ENCODE measurements at regions not wholly inside any gene's neighbourhood (a gene's known extent, or its start where the extent isn't known, plus 50 kb on each side); places are given as distances from the start of the nearest gene placed in this dataset.

DNA sequence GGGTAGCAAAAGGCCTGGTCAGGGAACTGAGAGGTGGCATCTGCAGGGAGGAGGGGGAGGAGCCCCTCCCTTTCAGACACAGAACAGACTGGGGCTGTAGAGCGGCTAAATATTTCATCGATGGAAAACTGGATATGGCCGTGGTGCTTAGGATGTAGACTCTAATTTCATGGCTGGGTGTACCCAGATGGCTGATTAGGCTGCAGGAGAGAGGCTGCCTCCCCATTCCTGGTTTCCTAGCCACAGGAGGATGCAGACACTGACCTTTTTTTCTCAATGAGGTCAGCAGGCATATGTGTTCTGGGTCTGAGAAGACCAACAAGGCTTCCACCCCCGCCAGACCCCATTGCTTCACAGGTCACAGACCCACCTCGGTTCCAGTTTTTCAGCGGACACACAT lies 58.1 kb upstream of the CALM2 start:
- no peak overlapping the region for H3K4me3 ChIP-seq (ENCODE audit: control insufficient read depth, low read depth, low read length)
- no peak for TF ChIP-seq CTCF (IDR thresholded peaks at IDR 0.05; ENCODE audit: control insufficient read depth, insufficient read depth, low read depth, low read length, missing control alignments)
- no peak for DNase-seq (ENCODE audit: low read depth)

DNA sequence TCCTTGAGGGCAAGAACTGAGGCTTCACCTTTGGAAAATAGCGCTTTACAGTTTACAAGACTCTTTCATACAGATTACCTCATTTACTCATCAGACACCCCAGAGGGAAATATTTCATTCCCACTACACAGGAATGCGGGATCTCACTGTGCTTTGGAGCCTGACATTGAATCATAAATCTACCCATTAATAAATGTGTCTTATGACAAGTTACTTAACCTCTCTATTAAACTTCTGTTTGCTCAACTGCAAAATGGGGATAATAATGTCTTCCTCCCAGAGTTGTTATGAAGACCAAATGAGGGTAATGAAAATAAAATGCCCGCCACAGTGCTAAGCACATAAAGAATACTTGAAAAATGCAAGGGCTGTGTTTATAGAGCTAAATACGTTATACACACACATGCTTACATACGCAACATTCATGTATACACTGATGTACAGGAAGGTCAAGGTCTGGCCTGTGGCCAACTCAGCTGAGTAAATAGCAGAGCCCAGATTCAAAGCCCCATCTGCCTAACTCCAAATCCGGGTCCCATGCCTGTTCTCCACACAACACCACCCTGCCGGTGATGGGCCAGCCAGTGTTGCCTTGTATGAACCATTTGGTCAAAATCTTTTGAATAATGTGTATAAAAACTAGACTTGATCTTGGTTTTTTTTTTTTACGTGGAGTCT lies 56.6 kb upstream of the CALM2 start:
- no peak for DNase-seq (ENCODE audit: low read depth)
- no peak overlapping the region for H3K4me3 ChIP-seq (ENCODE audit: control insufficient read depth, low read depth, low read length)
- TF ChIP-seq CTCF (IDR thresholded peaks at IDR 0.05; ENCODE audit: control insufficient read depth, insufficient read depth, low read depth, low read length, missing control alignments): no peak

DNA sequence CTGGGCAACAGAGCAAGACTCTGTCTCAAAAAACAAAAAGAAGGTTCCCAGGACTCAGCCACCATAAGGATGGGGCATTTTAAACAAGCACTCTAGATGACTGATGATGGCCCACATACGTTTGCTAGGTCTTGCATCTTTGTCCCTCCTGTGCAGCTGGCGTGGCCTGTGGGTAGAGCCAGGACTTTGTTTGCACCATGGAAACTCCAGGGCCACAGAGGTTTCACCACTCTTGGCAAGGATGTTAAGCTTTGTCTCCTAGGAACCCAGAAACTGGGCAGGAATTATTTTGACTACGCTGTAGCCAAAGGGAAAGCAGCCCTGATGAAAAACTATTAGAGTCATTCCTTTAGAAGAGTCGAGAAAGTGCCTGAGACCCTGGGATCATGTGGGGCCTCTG lies 54.1 kb upstream of the CALM2 start:
- no peak overlapping the region for H3K4me3 ChIP-seq (ENCODE audit: control insufficient read depth, low read depth, low read length)
- no peak for TF ChIP-seq CTCF (IDR thresholded peaks at IDR 0.05; ENCODE audit: control insufficient read depth, insufficient read depth, low read depth, low read length, missing control alignments)
- no peak for DNase-seq (ENCODE audit: low read depth)

DNA sequence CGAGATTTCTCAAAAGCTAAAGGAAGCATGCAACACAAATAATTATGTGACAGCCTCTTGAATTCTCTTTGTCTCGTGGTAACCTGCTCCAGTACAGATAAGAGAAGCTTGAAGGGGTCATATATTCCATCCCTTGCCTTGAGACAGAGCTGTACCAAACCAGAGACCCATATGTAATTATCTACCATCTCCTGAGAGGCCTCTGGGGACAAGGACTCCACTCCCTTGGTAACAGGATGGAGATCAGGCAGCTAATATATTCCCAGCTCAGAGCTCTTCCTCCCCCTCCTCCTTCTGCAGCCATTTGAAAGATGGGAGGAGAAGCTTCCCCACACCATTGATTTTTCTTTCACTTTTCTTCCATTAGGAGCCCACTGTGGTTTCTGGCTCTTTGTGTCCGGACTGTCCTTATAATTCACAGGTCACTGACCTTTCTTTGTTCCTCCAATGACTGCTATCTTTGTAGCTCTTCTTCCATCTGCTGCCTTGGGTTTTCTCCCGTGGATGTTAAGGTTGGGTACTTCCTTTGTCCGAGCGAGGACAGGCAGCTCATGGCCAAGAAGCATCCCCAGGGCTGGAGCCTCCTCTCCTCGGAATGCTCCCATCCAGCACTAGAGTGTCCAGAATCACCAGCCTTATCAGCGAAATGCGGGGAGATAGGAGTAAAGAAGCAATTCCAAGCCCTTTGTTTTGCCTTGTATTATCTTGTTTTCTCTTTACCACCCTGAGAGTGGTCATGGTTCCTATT lies 51.4 kb upstream of the CALM2 start:
- no peak overlapping the region for H3K4me3 ChIP-seq (ENCODE audit: control insufficient read depth, low read depth, low read length)

DNA sequence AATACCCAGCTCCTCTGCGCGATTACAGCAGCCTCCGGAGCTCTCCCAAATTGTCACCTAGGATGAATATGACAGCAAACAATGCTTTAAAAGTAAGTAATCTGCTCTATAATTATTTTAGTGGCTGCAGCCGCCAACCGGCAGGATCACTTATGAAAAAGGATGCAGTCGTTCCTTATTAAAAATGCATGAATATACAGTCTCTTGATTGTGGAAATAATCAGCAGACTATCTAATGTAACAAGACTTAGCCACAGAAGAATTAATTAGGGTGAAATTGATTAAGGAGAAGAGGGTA lies 50.6 kb upstream of the CALM2 start:
- TF ChIP-seq CTCF (IDR thresholded peaks at IDR 0.05; ENCODE audit: control insufficient read depth, insufficient read depth, low read depth, low read length, missing control alignments): no peak
- H3K4me3 ChIP-seq (ENCODE audit: control insufficient read depth, low read depth, low read length): no peak overlapping the region
- no peak for DNase-seq (ENCODE audit: low read depth)

More for the DNA sequence above, 51.4 kb upstream of the CALM2 start:
- DNase-seq (ENCODE audit: low read depth): no peak
- no peak for TF ChIP-seq CTCF (IDR thresholded peaks at IDR 0.05; ENCODE audit: control insufficient read depth, insufficient read depth, low read depth, low read length, missing control alignments)

- no peak for DNase-seq (ENCODE audit: low read depth)
- no peak overlapping the region for H3K4me3 ChIP-seq (ENCODE audit: control insufficient read depth, low read depth, low read length)
- TF ChIP-seq CTCF (IDR thresholded peaks at IDR 0.05; ENCODE audit: control insufficient read depth, insufficient read depth, low read depth, low read length, missing control alignments): no peak
Measured at GRCh38 chr2:47226132-47226922, 50.0 kb upstream of the CALM2 start.

All from AG09309 (cell line).